BJ (cell line): ENCODE measurements at regions not wholly inside any gene's neighbourhood (a gene's known extent, or its start where the extent isn't known, plus 50 kb on each side); places are given as distances from the start of the nearest gene placed in this dataset.

ENCODE experiments used
- CTCF ChIA-PET: fragments of 350-600 bp; formaldehyde crosslinking; extraction: SDS; loops from one replicate; lab custom pipeline; 2021; ENCODE audit warnings: antibody characterized with exemption, inconsistent platforms; lab: Yijun Ruan, JAX
- POLR2A ChIA-PET: fragments of 300-600 bp; sonication (Branson Sonifier 250); formaldehyde crosslinking; extraction: SDS; loops from one replicate; lab custom pipeline; 2021; ENCODE audit warnings: antibody characterized with exemption; lab: Charles Lee
- DNase-seq: peaks from one replicate; pipeline ENCODE4 v3.0.0-alpha.2; 2011; ENCODE audit warnings: low read depth
- H3K27me3 ChIP-seq: 2 replicates; pipeline ENCODE4 v1.6.0; 2011; ENCODE audit warnings: low read length; ENCODE audit not compliant: control insufficient read depth, insufficient read depth
- H3K36me3 ChIP-seq: 2 replicates; pipeline ENCODE4 v1.5.1; 2011; ENCODE audit warnings: low read length; ENCODE audit not compliant: control insufficient read depth, insufficient read depth
- H3K4me3 ChIP-seq: 2 replicates; pipeline ENCODE4 v1.5.1; 2011; ENCODE audit warnings: low read depth, mild to moderate bottlenecking, control low read depth, low read length
- TF ChIP-seq, protein P1 (sequence below): IDR thresholded peaks from 2 replicates; pipeline ENCODE4 v1.5.1; 2011; ENCODE audit warnings: low read depth, mild to moderate bottlenecking, control low read depth, inconsistent platforms, low read length, moderate library complexity; ENCODE audit not compliant: insufficient read depth

DNA sequence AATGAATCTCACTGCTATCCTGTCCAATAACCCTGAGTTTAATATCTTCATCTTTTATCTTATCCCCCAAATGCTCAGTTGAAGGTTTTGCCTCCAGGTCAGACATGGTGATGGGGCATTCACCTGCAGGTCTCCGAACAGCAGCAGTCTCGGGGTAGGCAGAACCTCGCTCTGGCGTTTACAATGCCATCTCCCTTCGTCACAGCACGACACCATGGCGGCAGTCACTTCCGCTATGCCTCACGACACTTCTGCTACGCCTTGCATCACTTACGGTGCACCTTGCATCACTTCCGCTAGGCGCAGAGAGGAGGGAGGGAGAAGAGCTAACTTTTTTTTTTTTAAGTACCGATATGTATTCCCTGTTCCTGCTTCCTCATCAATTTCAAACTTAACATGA is 194.9 kb downstream of the BCAS1 start:
- Histone ChIP-seq H3K4me3 (no peak overlapping the region), H3K27me3 (no peaks in the 10 kb centered on the region), H3K36me3 (no peaks in the 10 kb centered on the region)
- CTCF ChIA-PET: no interaction called here
- TF ChIP-seq, protein P1, sequence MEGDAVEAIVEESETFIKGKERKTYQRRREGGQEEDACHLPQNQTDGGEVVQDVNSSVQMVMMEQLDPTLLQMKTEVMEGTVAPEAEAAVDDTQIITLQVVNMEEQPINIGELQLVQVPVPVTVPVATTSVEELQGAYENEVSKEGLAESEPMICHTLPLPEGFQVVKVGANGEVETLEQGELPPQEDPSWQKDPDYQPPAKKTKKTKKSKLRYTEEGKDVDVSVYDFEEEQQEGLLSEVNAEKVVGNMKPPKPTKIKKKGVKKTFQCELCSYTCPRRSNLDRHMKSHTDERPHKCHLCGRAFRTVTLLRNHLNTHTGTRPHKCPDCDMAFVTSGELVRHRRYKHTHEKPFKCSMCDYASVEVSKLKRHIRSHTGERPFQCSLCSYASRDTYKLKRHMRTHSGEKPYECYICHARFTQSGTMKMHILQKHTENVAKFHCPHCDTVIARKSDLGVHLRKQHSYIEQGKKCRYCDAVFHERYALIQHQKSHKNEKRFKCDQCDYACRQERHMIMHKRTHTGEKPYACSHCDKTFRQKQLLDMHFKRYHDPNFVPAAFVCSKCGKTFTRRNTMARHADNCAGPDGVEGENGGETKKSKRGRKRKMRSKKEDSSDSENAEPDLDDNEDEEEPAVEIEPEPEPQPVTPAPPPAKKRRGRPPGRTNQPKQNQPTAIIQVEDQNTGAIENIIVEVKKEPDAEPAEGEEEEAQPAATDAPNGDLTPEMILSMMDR: no peak
- POLR2A ChIA-PET: no interaction called here
- DNase-seq: no peak

DNA sequence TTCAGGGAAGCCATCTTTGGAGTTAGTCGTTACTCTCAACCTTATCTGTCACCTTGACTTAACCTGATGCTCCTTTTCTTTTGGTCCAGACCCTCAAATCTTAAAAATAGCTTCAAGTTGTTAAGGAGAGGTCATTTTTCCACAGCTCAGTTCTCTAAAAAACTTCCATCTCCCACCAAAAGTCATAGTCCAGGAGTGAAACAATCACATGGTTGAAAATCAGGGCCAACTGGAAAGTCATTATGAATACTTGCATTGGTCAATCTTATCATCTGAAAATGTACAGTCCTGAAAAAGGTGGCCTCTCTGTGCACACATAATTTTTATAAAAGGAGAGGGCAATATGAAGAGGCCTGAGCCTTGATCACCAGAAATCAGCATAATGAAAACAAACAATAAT is 195.7 kb downstream of the BCAS1 start:
- no peak for DNase-seq
- TF ChIP-seq, protein P1: no peak
- ChIA-PET POLR2A (no interaction called here), CTCF (interaction anchor here (0.9 kb wide), 1 partner anchor 42 kb away, joined by 4 read pairs; no protein-coding TSS in a partner anchor)
- H3K4me3 ChIP-seq: no peak overlapping the region
- H3K36me3 ChIP-seq: no peaks in the 10 kb centered on the region
- no peaks in the 10 kb centered on the region for H3K27me3 ChIP-seq

DNA sequence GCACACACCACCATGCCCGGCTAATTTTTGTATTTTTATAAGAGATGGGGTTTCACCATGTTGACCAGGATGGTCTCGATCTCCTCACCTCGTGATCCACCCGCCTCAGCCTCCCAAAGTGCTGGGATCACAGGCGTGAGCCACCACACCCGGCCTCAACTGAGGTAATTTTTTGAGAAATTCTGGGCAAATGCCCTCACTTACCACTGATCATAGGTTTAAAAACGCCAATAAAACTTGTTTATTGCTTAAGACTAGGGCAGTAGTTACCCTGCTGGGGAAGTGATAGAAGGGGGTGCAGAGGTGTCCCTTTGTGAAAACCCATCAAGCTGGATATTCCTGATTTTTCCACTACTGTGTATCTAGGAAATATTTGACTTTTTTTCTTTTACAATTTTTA is 196.3 kb downstream of the BCAS1 start:
- ChIA-PET CTCF (interaction anchor here (0.9 kb wide), 1 partner anchor 43 kb away, joined by 4 read pairs; no protein-coding TSS in a partner anchor), POLR2A (no interaction called here)
- no peak overlapping the region for H3K4me3 ChIP-seq
- no peaks in the 10 kb centered on the region for H3K36me3 ChIP-seq
- no peak for DNase-seq
- H3K27me3 ChIP-seq: no peaks in the 10 kb centered on the region
- TF ChIP-seq, protein P1: no peak

DNA sequence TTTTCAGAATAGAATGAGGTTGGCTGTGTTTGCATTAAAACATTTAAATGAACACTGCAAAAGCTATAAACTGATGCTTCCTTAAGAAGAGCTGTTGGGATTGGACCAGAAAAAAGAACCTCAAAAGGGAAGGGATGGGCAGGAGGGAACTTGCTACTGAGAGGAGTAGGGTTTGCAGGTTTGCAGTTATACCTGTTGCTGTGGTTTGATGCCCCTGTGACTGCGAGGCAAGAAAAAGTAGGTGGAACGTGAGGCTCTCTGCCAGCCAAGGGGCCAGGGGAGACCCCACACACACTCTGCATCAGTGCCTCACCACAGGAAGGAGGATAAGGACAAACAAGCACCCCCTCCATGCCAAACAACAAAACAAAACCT is 197.2 kb downstream of the BCAS1 start:
- Histone ChIP-seq H3K36me3 (no peaks in the 10 kb centered on the region), H3K4me3 (no peak overlapping the region), H3K27me3 (no peaks in the 10 kb centered on the region)
- no peak for DNase-seq
- TF ChIP-seq, protein P1: no peak
- ChIA-PET CTCF (interaction anchor here (1.7 to 1.8 kb wide), 2 partner anchors 43 to 135 kb away, joined by 5 read pairs; no protein-coding TSS in a partner anchor), POLR2A (interaction anchor here (0.9 kb wide), 1 partner anchor 10 kb away, joined by 5 read pairs; no protein-coding TSS in a partner anchor)

- ChIA-PET CTCF (interaction anchor here (0.7 to 1.8 kb wide), 7 partner anchors 23 to 302 kb away, joined by 3 to 8 read pairs (median 5); no protein-coding TSS in a partner anchor), POLR2A (interaction anchor here (0.9 kb wide), 1 partner anchor 11 kb away, joined by 5 read pairs; no protein-coding TSS in a partner anchor)
- no peak overlapping the region for H3K4me3 ChIP-seq
- H3K27me3 ChIP-seq: no peaks in the 10 kb centered on the region
- H3K36me3 ChIP-seq: no peaks in the 10 kb centered on the region
- no peak for DNase-seq
- TF ChIP-seq, protein P1: no peak
These were observed 197.7 kb downstream of the BCAS1 start for GRCh38 chr20:53872561-53873229.
